ENCODE measurements at regions not wholly inside any gene's neighbourhood (a gene's known extent, or its start where the extent isn't known, plus 50 kb on each side); places are given as distances from the start of the nearest gene placed in this dataset.

- Histone ChIP-seq H2BK120ac (ENCODE audit: low read depth, low read length) (no peak overlapping the region), H3K4ac (ENCODE audit: low read length) (no peak overlapping the region), H3K9me3 (replicated peaks in 1 of 2; ENCODE audit: control insufficient read depth in 2 of 2, insufficient read depth in 1 of 2, low read depth in 1 of 2, low read length in 2 of 2) (no peaks in the 10 kb centered on the region), H2AFZ (ENCODE audit: low read length) (no peak overlapping the region), H3K27me3 (ENCODE audit: control insufficient read depth in 3 of 3, insufficient read depth in 3 of 3, low read depth in 1 of 3, low read length in 3 of 3) (no peaks in the 10 kb centered on the region), H3K4me2 (ENCODE audit: insufficient read depth, low read length, poor library complexity, severe bottlenecking) (no peak overlapping the region), H4K8ac (ENCODE audit: low read depth, low read length) (no peak overlapping the region), H3K14ac (ENCODE audit: low read length) (no peak overlapping the region), H3K4me1 (ENCODE audit: control insufficient read depth in 2 of 2, insufficient read depth in 1 of 2, low read depth in 1 of 2, low read length in 2 of 2) (peaks cover 0 to 15% of the 10 kb centered on the region in 2 donors), H2BK12ac (ENCODE audit: low read length) (no peak overlapping the region), H3K4me3 (ENCODE audit: low read length in 2 of 2) (no peak overlapping the region), H2AK5ac (ENCODE audit: low read depth, low read length) (no peak overlapping the region), H4K91ac (ENCODE audit: low read depth, low read length, poor library complexity) (no peak overlapping the region), H3K27ac (replicated peaks; ENCODE audit: low read length) (no peak overlapping the region), H2BK5ac (ENCODE audit: low read length) (no peak overlapping the region), H3K18ac (ENCODE audit: low read length) (no peak overlapping the region), H2BK15ac (ENCODE audit: low read length) (no peak overlapping the region), H3K23ac (ENCODE audit: low read depth, low read length, poor library complexity) (no peak overlapping the region), H3K36me3 (replicated peaks in 1 of 2; ENCODE audit: control insufficient read depth in 2 of 2, insufficient read depth in 2 of 2, low read length in 2 of 2) (no peaks in the 10 kb centered on the region), H3K79me1 (ENCODE audit: low read depth, low read length) (no peaks in the 10 kb centered on the region), H3K9ac (ENCODE audit: low read depth, low read length, poor library complexity) (no peak overlapping the region)
- no peak for DNase-seq (ENCODE audit: low spot score)
- WGBS, 2 donors (ENCODE audit: extremely low coverage in 2 of 2, insufficient read length in 2 of 2, insufficient replicate concordance in 1 of 2), result no CpG with 5 or more reads among the region's 2 CpGs
These were observed 99.3 kb upstream of the IFNG-AS1 start for GRCh38 chr12:67889931-67890330.

DNA sequence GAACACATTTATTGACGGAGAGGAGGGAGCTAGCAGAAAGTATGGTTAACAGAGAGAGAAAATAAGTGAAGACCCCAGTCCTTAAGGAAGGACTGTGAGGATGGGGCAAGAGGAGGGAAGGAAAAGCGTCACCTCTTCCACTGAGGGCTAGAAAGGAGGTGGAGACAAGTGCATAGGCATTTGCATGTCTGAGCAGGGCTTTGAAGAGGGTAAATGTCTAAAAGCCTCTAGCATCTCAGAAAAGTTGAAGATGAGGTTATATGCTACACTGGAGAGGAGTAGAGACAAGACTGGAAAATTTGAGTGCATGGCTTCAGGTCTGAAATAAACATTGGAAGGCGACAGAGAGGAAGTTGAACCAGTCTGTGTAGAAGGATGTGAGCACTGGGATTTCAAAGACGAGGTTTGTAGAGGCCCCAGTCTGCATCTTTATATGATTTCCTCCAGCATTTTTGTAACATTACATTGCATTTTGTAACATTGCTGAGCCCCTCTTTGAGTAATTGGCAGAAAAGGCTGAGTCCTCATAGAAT is 98.5 kb upstream of the IFNG-AS1 start:
- no peak overlapping the region for H3K9ac ChIP-seq (ENCODE audit: low read depth, low read length, poor library complexity)
- H4K91ac ChIP-seq (ENCODE audit: low read depth, low read length, poor library complexity), result no peak overlapping the region
- no peak overlapping the region for H2BK5ac ChIP-seq (ENCODE audit: low read length)
- WGBS, 2 donors (ENCODE audit: extremely low coverage in 2 of 2, insufficient read length in 2 of 2, insufficient replicate concordance in 1 of 2), result no CpG with 5 or more reads among the region's 4 CpGs
- H3K18ac ChIP-seq (ENCODE audit: low read length), result no peak overlapping the region
- H4K8ac ChIP-seq (ENCODE audit: low read depth, low read length), result no peak overlapping the region
- no peak overlapping the region for H2AFZ ChIP-seq (ENCODE audit: low read length)
- H3K27ac ChIP-seq (replicated peaks; ENCODE audit: low read length), result no peak overlapping the region
- H3K4me1 ChIP-seq (ENCODE audit: control insufficient read depth in 2 of 2, insufficient read depth in 1 of 2, low read depth in 1 of 2, low read length in 2 of 2), result peaks cover 0 to 15% of the 10 kb centered on the region in 2 donors
- H2BK12ac ChIP-seq (ENCODE audit: low read length), result no peak overlapping the region
- no peaks in the 10 kb centered on the region for H3K27me3 ChIP-seq (ENCODE audit: control insufficient read depth in 3 of 3, insufficient read depth in 3 of 3, low read depth in 1 of 3, low read length in 3 of 3)
- no peak overlapping the region for H3K14ac ChIP-seq (ENCODE audit: low read length)
- no peak overlapping the region for H2BK120ac ChIP-seq (ENCODE audit: low read depth, low read length)
- H2BK15ac ChIP-seq (ENCODE audit: low read length), result no peak overlapping the region
- no peak overlapping the region for H3K4me2 ChIP-seq (ENCODE audit: insufficient read depth, low read length, poor library complexity, severe bottlenecking)
- no peaks in the 10 kb centered on the region for H3K9me3 ChIP-seq (replicated peaks in 1 of 2; ENCODE audit: control insufficient read depth in 2 of 2, insufficient read depth in 1 of 2, low read depth in 1 of 2, low read length in 2 of 2)
- no peaks in the 10 kb centered on the region for H3K36me3 ChIP-seq (replicated peaks in 1 of 2; ENCODE audit: control insufficient read depth in 2 of 2, insufficient read depth in 2 of 2, low read length in 2 of 2)
- H3K4ac ChIP-seq (ENCODE audit: low read length), result no peak overlapping the region
- no peaks in the 10 kb centered on the region for H3K79me1 ChIP-seq (ENCODE audit: low read depth, low read length)
- H2AK5ac ChIP-seq (ENCODE audit: low read depth, low read length), result no peak overlapping the region
- DNase-seq (ENCODE audit: low spot score), result no peak
- no peak overlapping the region for H3K4me3 ChIP-seq (ENCODE audit: low read length in 2 of 2)
- no peak overlapping the region for H3K23ac ChIP-seq (ENCODE audit: low read depth, low read length, poor library complexity)

DNA sequence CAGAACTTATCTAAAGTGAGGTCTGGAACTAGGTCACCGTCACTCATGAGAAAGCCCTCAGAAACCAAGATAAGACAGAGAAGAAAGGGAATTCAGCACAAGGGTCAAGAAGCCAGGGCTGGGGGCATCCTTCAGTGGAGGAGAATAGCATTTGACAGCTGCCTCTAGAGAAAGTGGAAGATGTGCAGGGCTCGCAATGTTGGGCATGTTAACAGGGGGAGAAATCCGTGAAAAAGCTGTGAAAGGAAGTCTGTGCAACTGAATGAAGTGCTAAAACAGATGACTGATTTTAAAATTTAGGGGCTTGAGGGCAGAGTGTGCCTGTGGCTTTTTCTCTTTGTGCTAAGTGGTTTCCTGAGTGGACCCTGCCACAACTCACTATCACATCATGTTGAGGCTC is 97.7 kb upstream of the IFNG-AS1 start:
- Histone ChIP-seq H3K14ac (ENCODE audit: low read length) (no peak overlapping the region), H2BK120ac (ENCODE audit: low read depth, low read length) (no peak overlapping the region), H3K79me1 (ENCODE audit: low read depth, low read length) (no peaks in the 10 kb centered on the region), H3K4me1 (ENCODE audit: control insufficient read depth in 2 of 2, insufficient read depth in 1 of 2, low read depth in 1 of 2, low read length in 2 of 2) (peaks cover 0 to 15% of the 10 kb centered on the region in 2 donors), H2BK5ac (ENCODE audit: low read length) (no peak overlapping the region), H3K4me2 (ENCODE audit: insufficient read depth, low read length, poor library complexity, severe bottlenecking) (no peak overlapping the region), H3K9ac (ENCODE audit: low read depth, low read length, poor library complexity) (no peak overlapping the region), H2AFZ (ENCODE audit: low read length) (no peak overlapping the region), H2BK15ac (ENCODE audit: low read length) (no peak overlapping the region), H3K36me3 (replicated peaks in 1 of 2; ENCODE audit: control insufficient read depth in 2 of 2, insufficient read depth in 2 of 2, low read length in 2 of 2) (no peaks in the 10 kb centered on the region), H3K18ac (ENCODE audit: low read length) (no peak overlapping the region), H3K27ac (replicated peaks; ENCODE audit: low read length) (no peak overlapping the region), H3K4me3 (ENCODE audit: low read length in 2 of 2) (no peak overlapping the region), H3K27me3 (ENCODE audit: control insufficient read depth in 3 of 3, insufficient read depth in 3 of 3, low read depth in 1 of 3, low read length in 3 of 3) (no peaks in the 10 kb centered on the region), H2AK5ac (ENCODE audit: low read depth, low read length) (no peak overlapping the region), H4K8ac (ENCODE audit: low read depth, low read length) (no peak overlapping the region), H3K23ac (ENCODE audit: low read depth, low read length, poor library complexity) (no peak overlapping the region), H3K4ac (ENCODE audit: low read length) (no peak overlapping the region), H2BK12ac (ENCODE audit: low read length) (no peak overlapping the region), H4K91ac (ENCODE audit: low read depth, low read length, poor library complexity) (no peak overlapping the region), H3K9me3 (replicated peaks in 1 of 2; ENCODE audit: control insufficient read depth in 2 of 2, insufficient read depth in 1 of 2, low read depth in 1 of 2, low read length in 2 of 2) (no peaks in the 10 kb centered on the region)
- WGBS, 2 donors (ENCODE audit: extremely low coverage in 2 of 2, insufficient read length in 2 of 2, insufficient replicate concordance in 1 of 2), result no CpG with 5 or more reads among the region's 3 CpGs
- no peak for DNase-seq (ENCODE audit: low spot score)

DNA sequence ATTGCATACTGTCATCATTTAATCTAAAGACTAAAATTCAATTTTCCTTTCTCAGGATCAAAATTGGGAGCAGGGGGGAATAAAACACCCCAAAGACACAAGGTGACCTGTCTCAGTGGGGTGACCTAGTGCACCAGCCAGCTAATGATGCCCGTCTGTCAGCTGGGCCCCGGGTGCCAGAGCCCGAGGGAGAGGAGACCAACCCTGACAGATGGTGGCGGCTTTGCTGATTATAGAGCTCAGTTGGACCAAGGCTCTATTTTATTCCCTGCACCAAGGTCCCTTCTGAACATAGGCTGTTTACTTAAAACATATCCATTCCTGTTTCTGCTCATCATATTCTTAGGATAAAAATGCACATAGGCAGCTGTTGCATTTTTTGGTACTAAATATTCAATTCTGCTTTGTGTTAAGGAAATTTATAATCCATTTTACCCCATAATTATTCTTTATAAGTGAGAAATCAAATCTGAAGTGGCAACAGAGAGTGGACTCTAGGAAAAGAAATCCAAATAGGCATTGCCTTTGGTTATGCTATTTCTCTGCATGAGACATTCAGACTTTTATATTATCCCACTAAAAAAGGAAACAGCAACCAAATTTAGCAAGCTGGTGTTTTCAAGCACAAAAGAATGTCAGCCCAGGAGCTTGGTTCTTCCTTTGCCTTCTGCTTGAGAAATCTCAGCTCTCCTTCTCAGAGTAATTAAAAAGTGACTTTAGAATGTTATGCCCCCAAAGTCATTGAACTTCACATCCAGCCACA is 96.8 kb upstream of the IFNG-AS1 start:
- Histone ChIP-seq H3K79me1 (ENCODE audit: low read depth, low read length) (no peaks in the 10 kb centered on the region), H2BK12ac (ENCODE audit: low read length) (no peak overlapping the region), H2BK15ac (ENCODE audit: low read length) (no peak overlapping the region), H4K8ac (ENCODE audit: low read depth, low read length) (no peak overlapping the region), H2AFZ (ENCODE audit: low read length) (no peak overlapping the region), H3K4me1 (ENCODE audit: control insufficient read depth in 2 of 2, insufficient read depth in 1 of 2, low read depth in 1 of 2, low read length in 2 of 2) (peaks cover 0 to 15% of the 10 kb centered on the region in 2 donors), H3K27ac (replicated peaks; ENCODE audit: low read length) (no peak overlapping the region), H2BK120ac (ENCODE audit: low read depth, low read length) (no peak overlapping the region), H3K23ac (ENCODE audit: low read depth, low read length, poor library complexity) (no peak overlapping the region), H4K91ac (ENCODE audit: low read depth, low read length, poor library complexity) (no peak overlapping the region), H3K9ac (ENCODE audit: low read depth, low read length, poor library complexity) (no peak overlapping the region), H2AK5ac (ENCODE audit: low read depth, low read length) (no peak overlapping the region), H3K18ac (ENCODE audit: low read length) (no peak overlapping the region), H3K14ac (ENCODE audit: low read length) (no peak overlapping the region), H2BK5ac (ENCODE audit: low read length) (no peak overlapping the region), H3K27me3 (ENCODE audit: control insufficient read depth in 3 of 3, insufficient read depth in 3 of 3, low read depth in 1 of 3, low read length in 3 of 3) (no peaks in the 10 kb centered on the region), H3K36me3 (replicated peaks in 1 of 2; ENCODE audit: control insufficient read depth in 2 of 2, insufficient read depth in 2 of 2, low read length in 2 of 2) (no peaks in the 10 kb centered on the region), H3K4me2 (ENCODE audit: insufficient read depth, low read length, poor library complexity, severe bottlenecking) (no peak overlapping the region), H3K9me3 (replicated peaks in 1 of 2; ENCODE audit: control insufficient read depth in 2 of 2, insufficient read depth in 1 of 2, low read depth in 1 of 2, low read length in 2 of 2) (no peaks in the 10 kb centered on the region), H3K4ac (ENCODE audit: low read length) (no peak overlapping the region), H3K4me3 (ENCODE audit: low read length in 2 of 2) (no peak overlapping the region)
- DNase-seq (ENCODE audit: low spot score), result no peak
- no CpG with 5 or more reads among the region's 4 CpGs for WGBS, 2 donors (ENCODE audit: extremely low coverage in 2 of 2, insufficient read length in 2 of 2, insufficient replicate concordance in 1 of 2)
